ENCODE measurements at regions not wholly inside any gene's neighbourhood (a gene's known extent, or its start where the extent isn't known, plus 50 kb on each side); places are given as distances from the start of the nearest gene placed in this dataset.

DNA sequence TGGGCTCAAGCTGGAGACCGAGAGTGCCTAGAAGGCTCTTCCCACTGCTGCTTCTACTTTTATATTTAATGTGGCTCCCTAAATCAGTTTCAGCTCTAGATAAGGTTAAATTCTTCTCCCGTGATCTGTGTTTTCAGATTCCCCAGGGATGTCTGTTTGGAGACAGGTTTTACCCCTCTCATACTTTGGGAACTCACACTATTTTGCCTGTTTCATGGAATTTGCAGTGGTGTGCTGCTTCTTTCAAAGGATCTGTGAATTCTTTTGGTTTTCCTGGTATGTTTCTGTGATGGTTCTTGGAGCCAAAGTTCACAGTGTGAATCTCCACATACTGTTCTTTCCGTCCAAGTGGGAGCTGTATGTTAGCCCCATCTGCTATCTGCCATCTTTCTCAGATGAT is 238.3 kb upstream of the SLITRK3 start:
- TF ChIP-seq, protein P1, sequence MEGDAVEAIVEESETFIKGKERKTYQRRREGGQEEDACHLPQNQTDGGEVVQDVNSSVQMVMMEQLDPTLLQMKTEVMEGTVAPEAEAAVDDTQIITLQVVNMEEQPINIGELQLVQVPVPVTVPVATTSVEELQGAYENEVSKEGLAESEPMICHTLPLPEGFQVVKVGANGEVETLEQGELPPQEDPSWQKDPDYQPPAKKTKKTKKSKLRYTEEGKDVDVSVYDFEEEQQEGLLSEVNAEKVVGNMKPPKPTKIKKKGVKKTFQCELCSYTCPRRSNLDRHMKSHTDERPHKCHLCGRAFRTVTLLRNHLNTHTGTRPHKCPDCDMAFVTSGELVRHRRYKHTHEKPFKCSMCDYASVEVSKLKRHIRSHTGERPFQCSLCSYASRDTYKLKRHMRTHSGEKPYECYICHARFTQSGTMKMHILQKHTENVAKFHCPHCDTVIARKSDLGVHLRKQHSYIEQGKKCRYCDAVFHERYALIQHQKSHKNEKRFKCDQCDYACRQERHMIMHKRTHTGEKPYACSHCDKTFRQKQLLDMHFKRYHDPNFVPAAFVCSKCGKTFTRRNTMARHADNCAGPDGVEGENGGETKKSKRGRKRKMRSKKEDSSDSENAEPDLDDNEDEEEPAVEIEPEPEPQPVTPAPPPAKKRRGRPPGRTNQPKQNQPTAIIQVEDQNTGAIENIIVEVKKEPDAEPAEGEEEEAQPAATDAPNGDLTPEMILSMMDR (IDR thresholded peaks at IDR 0.05), result no peak
- no peak for TF ChIP-seq POLR2A (IDR thresholded peaks at IDR 0.05)
